Hindlimb muscle (tissue), 1 donor: ENCODE measurements at regions not wholly inside any gene's neighbourhood (a gene's known extent, or its start where the extent isn't known, plus 50 kb on each side); places are given as distances from the start of the nearest gene placed in this dataset.

Experiments used
- DNase-seq: peaks from one replicate; pipeline ENCODE4 v3.0.0-alpha.2; 2013

DNA sequence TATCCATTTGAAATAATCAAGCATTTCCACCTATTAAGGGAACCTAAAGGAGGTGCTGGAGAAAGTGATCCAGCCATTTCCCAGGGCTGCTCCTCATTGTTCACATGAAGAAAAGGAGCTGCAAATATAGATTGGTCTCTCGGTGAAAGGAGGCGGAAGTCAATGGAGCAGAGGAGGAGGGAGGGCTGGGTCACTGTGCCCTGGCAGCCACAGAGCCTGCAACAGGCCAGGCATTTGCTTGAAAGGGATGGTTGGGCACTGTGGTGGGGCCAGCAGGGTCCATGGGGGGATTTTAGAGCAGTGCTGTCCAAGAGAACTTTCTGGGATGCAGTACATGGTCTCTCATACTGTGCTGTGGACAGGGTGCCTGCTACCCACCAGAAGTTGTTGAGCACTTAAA, 173.2 kb downstream of the CYLD start:
- DNase-seq: no peak

DNA sequence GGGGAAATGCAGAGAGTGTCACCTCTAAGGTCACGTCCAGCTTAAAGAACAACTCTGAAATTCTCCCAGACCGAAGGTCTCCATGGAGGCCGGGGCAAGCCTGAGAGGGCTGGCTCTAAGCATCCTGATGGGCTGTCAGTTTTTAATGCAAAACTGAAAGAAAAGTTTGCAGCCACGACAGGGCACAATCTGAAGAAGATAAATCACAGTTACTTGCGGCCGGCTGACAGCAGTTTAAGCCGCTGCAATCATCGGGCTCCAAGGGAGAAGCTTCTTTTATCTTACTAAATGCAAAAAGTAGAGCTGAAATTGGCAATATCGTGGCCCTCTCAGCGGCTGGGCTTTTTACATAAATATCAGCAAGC, 168.8 kb downstream of the CYLD start:
- no peak for DNase-seq

DNA sequence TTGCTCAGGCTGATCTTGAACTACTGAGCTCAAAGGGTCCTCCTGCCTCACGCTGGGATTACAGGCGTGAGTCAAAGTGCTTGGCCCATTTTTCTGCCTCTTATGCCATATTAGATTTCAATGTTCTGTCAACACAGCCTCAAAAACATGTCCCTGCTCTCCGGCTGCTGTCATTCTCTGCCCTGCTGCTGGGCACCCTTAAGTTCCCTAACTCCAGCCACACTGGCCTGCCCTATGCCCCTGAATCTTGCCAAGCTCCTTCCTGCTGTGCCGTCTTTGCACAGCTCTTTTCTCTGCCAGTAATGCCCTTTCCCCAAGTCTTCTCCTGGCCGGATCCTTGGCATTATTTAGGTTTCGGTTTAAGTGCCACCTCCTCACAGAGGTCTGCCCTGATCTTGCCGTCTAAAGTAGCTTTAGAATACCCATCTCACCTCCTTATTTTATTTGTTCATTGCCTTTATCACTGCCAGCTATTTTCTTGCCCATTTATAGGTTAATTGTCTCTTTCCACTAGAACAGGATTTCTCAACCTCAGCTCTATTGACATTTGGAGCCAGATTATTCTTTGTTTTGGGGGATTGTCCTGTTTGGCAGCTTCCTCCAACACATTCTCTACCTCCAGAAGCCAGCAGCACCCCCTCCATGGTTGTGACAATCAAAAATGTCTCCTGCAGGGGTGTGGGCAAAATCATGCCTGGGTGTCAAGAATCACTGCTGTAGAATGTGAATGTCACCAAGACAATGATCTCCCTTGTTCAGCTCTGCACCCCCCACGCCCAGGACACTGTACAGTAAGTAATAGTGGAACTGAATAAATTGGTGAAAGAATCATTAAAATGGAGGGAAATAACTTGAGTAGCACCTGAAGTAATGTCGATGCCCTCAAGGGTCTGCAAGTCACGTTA, 168.2 kb downstream of the CYLD start:
- no peak for DNase-seq

DNA sequence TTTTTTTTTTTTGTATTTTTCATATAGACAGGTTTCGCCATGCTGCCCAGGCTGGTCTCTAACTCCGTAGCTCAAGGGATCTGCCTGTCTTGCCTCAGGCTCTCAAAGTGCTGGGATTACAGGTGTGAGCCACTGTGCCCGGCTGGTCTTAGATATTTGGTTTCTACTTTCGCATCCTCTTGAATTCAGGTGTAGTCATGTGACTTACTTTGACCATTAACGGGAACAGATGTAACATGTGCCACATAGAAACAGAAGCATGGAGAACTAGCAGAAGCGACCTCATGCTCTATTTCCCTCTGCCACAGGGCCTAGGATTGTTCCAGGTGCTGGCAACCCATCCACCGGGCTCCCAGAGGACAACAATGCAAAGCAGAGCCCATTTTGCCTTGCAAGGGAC, 166.6 kb downstream of the CYLD start:
- DNase-seq: no peak

DNA sequence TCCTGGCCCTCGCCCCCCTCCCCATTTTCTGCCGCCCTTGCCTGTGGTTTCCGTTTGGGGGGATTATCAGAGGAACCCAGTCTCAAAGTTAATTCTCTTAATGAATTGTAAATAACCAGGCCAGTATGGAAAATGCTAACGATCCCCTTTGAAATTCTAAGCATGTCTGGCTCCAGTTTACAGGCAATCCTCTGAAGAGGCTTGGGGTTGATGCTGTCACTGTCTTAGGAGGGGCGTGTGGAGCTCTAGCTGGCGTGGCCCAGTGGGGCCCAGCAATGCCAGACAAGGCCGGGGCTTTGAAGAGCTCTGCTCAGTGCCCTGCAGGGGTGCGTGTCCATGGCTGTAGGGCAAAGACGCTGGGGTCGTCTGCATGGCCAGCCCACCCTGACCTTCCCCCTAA, 164.6 kb downstream of the CYLD start:
- no peak for DNase-seq

DNA sequence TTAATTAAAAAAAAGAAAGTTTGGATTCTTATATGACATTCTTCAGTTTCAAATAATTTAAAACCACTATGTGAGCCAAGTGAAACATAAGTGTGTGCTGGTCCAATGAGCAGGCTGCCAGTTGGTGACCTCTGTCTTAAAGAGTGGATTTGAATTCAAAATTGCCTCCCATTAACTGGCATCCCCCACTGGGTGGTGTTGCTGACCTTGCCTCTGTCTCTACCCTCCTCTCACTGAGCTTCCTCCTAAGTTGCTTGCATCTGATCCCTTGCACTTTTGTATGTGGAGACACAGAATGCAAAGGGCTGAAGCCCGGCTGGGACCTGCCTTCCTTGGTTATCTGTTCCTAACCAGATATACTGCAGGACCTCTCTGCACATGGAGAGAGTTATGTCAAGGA, 160.6 kb downstream of the CYLD start:
- DNase-seq: no peak

DNA sequence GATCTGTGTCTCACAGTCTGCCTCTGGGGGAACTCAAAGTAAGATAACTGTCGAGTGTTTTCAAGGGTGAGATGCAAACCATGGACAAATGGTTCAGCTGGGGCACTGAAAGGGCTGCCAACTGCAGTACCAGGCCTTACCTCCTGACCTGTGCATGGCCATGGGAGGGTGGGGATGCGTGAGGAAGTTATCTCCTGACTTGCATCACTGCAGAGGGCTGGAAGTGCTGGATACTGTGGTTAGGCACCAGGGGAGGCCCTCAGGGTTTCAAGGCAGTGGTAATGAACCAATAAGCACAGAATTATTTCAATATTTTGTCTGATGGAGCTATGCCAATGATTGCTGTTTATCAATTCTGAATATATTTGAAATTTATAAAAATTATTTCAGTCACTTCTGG, 159.2 kb downstream of the CYLD start:
- DNase-seq: no peak

DNA sequence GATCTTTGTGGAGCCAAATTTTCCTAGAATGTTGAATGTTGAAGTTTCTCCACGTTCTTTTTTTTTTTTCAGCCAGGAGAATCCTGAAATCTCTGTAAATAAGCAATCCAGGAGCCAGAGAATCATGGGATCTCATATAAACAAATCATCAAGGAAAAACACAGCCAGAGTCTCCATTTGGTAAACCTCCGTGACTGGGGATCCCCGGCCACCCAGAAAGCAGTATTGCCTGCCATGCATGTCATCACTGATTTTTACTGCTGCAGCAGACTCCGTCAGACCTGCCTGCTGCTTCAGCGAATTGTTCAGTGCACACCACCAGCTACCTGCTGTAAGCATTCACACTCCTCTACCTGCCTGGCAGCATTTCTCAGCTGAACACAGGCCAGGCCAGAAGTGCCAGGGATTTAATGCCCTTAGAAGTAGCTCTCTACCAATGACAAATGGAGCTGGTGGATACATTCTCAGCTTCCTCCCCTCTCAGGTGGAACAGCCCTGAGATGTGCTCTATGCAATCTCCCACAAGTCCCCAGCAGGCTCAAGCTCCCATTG, 158.6 kb downstream of the CYLD start:
- DNase-seq: no peak

DNA sequence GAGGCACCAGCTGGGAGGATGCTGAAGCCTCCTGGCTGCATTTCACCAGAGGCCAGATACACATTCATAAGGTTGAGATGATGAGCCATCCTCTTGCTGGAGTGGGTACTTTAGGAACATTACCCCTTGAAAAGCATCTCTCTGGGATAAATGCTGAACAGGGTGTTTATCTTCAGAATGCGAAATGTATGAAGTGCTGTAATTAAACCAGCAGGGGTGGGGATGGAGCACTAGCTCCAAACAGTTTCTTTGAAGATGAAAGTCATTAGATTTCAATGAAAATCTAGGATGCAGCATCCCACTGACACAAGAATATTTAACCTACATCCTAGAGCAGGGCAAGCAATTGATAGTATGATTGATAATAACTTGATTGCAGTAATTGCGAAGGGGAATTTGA, 158.1 kb downstream of the CYLD start:
- DNase-seq: no peak

DNA sequence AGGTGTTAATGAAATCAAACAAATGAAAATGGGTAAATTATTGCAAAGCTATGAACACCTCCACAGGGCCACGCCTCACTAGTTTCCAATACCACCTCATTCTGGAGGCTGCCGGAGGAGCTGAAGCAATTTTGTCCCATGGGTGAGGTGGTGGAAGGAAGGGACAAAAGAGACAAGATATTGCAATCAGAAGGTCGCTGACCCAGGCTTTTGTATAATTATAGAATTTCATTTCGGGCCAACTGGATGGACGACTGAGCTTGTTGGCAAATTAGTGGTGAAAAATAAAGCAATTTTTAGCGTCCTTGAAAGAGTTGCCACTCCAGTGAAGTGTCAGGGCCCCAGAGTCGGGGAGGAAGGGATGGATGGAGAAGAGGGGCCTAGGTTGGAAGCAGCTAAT, 147.9 kb downstream of the CYLD start:
- no peak for DNase-seq

DNA sequence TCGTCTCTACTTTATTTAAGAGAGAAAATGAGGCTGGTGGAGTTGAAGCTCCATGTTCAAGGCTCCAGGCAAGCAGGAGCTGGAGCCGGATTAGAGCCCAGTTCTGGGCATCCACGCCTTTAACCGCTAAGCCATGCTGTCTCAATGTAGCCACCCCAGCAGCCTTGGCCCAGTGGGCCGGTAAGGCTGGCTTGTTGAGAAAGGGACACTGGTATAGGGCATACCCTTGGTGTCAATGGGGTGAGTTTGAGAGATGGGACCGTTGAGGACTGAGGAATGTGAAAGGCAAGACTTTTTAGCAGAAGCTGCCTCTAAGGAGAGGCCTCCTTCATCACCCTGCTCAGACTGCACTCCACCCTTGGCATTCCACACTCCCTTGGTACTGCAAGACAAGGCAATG, 147.4 kb downstream of the CYLD start:
- no peak for DNase-seq

DNA sequence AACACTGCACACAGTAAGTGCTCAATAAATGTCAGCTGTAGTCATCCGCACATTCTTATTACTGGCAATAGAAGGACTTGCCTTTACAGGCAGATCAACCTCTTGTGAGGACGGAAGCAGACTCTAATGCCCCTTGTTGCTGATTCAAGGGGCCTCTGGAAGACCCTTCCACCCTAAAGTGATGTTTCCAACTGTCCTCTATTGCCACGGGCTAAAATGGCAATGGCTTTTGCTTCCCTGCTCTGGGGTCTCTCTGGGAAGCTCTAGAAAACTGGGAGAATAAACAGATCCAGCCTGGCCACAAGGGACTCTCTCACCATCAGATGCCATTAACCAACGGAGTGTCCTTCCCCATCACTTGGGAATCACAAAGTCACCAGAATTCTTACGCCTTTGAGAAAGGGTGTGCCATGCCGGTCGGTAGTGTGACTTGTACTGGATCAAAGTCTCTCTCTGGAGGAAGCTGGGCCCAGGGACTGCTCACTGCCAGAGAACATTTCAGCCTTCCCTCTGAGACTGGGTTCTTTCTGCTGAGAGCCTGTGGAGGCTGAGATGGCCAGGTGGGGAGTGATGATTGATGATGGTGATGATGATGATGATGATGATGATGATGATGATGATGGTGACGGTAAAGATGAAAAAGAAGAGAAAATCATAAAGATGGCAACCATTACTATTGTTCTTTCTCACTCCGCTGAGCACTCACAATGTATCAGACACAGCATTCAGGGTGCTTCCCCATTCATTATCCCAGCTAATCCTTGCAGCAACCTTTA, 146.8 kb downstream of the CYLD start:
- DNase-seq: no peak

DNA sequence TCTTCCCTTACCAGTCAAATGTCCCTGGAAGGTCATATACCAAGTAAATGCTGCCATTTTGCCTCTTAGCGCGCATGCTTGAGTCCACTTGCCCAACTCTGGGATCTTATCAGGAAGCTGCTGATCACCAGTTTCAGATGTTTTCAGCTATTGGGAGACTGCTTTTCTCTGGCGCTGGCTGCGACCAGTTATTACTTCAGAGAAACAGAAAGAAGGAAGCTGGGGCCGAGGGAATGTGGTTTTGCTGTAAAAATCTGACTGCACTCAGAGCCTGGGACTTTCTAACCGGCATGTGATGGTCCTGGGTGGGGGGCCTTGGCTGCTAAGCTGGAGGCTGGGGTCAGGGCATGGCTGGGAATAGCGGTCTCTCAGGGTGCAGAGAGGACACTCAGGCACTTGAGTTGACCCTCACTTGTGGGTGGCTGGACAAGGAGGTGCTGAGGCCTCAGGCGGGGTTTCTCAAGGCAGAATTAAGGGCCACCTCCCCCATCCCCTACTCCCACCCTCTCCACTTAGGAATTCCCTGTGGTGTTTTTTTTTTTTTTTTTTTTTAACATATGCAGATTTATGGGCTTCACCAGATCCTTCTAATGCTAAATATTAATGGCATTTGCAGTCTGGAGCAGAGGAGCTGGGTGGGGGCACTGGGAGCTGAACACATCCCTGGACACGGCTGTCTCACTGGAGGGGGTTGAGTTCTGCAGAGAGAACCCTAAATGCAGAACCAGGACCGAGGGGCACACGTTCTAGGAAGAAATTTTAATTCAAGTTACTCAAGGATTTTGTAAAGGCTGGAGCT, 145.8 kb downstream of the CYLD start:
- DNase-seq: no peak

DNA sequence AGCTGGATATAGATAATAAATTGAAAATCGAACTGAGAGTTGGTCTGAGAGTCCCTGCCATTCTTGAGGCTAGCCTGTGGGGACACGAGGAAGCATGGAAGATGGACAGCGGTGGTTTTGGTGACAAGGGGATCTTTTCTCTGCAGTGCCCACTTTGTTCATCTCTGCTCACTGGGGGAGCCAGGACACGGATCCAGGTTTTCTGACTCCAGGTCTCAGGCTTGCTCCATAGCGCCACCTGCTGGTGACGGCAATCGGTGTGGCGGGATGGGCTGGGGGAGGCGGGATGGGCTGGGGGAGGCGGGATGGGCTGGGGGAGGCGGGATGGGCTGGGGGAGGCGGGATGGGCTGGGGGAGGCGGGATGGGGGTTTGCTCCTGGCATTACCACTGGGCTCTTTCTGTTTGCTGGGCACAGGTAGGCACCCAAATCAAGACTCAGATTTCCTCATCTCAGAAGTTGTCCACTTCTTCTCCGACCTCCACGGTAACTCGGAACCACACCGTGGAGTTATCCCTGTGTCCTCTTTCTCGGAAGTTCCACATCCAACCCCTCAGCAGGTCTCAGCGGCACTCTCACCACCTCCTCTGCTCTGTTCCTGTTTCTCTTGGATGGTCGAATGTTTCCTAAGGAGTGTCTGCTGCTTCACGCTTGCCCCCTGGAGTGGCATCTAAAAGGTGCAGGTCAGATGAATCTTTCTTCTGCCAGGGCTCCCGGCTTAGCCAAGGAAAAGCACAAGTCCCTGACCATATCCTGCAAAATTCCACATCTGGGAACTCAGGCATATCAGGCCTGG, 142.4 kb downstream of the CYLD start:
- no peak for DNase-seq

DNA sequence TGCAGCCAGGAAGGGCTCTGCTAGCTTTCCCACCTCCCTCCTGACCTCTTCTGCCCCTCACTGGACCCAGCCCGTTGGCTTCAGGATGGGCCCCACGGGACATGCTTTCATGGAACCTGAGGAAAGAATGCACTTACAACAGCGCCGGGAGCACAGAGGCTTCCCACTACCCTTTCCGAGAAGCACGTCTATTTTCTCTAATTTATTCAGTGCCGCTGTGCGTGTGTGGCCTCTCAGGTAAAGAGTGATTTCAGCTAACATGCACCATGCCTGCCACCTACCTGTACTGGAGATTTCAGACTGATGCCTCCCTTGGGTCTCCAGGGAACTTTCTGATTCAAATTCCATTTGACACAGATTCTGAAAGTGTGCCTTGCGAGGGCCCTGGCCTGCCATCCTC, 140.1 kb downstream of the CYLD start:
- DNase-seq: no peak

DNA sequence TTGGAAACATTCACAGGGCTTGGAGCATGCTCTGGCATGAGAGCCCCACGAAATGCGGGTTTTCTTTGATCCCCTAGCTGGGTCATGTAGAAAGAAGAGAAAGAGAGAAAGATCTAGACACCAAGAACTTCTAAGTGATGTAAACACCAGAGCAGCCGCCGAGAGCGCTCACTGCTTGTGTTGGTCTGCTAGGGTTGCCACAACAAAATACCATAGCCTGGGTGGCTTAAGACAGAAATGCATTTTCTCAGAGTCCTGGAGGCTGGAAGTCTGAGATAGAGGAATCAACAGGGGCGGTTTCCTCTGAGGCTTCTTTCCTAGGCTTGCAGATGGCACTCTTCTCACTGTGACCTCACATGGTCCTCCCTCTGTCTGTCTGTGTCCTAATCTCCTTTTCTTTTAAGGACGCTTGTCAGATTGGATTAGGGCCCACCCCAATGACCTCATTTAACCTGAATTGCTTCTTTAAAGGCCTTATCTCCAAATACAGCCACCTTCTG, 139.5 kb downstream of the CYLD start:
- DNase-seq: no peak

DNA sequence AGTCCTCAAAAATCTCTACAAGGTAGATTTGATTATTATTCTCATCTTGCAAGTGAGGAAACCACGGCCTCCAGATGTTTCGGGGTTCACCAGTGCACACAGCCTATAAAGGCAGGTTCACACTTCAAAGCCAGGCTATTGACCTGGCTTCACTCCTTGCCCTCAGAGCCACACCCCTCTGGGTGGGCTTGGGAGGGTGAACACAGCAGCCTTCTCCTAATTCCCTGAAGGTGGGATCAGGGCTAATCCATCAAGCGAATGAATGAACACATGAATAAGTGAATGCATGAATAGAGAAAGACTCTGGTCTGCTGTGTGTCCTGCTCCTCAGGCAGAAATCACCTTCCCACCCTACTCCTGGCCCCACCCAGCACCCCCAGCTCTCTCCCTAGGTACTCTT, 139.0 kb downstream of the CYLD start:
- no peak for DNase-seq

DNA sequence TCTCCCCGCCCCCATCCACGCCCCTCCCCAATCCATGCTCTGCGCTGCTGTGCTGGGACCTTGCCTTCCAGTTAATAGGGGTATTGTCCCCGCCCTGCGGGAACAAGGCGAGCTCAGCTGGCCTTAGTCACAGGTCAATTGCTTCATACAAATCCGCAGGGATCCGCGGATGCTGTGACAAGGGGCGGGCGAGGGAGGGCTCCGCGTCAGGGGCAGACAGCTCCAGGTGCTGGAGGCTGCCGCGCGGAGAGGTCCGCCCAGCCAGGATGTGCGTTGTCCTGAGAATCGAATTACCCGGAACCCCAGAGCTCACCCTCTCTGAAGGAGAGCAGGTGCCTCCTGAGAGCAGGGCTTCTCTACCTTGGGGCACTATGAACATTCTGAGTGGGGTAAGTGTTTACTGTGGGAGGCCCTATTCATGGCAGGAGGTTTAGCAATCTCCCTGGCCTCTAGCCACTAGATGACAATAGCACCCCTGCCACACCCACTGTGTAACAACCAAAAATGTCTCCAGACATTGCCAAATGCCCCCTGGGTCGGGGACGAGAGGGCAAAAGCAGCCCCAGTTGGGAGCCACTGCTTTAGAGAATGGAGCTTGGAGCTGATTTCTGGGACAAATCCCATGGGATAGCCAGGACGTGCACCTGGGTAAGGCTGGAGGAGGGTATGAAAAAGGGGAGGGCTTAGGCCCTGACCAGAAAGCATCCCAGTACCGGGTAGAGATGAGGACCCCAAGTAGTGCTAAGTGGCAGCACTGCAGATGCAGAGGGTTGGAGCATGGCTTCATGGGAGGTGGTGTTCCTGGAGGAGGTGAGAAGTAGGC, 138.2 kb downstream of the CYLD start:
- no peak for DNase-seq

DNA sequence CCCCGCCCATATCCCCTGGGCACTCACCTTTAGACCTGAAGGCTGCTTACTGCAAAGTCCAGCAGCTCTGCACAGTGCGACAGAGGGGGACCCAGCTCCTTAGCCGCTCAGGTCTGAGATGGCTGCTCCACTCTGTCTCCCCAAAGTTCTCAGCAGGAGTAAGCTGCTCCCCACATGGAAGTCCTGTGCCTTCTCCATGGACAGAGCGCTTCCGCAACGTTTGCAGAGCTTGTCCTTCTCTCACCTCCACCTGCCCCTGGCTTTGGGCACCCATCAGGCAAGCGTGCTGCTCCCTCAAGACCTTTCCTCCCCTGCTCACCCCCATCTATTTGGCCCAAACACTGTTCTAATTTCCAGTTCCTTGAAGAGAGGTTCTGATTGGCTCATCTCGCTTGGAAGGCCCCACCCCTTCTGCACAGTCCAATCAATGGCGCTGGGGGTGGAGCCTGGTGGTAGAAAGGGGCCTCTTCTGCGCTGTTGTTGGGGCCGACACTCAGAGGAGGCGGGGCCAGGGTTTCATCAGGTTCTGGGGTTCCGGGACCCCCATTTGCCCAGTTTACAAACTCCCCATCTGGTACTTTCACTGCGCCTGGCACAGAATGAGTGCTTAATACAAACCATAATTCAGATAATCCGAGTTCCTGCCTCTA, 137.2 kb downstream of the CYLD start:
- DNase-seq: no peak

DNA sequence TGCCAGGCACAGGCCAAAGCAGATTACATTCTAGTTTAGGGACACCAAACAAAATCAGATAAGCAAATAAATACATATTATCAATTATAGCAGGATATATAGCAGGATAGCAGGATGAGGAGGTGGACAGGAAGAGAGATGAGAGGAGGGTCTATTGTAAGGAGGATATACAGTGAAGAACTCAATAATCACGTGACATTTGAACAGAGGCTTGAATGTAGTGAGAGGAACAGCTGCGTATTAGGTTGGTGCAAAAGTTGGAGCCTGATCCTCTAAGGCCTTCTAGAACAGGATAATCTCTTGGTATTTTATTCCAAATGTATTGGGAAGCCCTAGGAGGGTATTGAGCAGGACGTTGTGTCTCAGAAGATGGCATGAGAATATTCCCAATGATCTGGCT, 136.7 kb downstream of the CYLD start:
- no peak for DNase-seq
